HG03139 (cell line): ENCODE measurements at regions not wholly inside any gene's neighbourhood (a gene's known extent, or its start where the extent isn't known, plus 50 kb on each side); places are given as distances from the start of the nearest gene placed in this dataset.
"Not testable (repeated sequence)": the region's sequence is repeated elsewhere in the genome, so short reads cannot be mapped to it uniquely, and the experiment has no call there.

Experiments used
- ATAC-seq: cut with Tn5 transposase; IDR thresholded peaks from one replicate; pipeline ENCODE4 v1.9.1; 2021; ENCODE audit not compliant: unreplicated experiment

GRCh38 chr1:191306916-191307315 lies 829.3 kb upstream of the BRINP3 start:
- no peak for ATAC-seq

- ATAC-seq = no peak
These were observed 838.2 kb upstream of the RGS18 start for GRCh38 chr1:191320062-191320461.

GRCh38 chr1:191327868-191328267 lies 830.4 kb upstream of the RGS18 start:
- ATAC-seq = no peak

GRCh38 chr1:191343816-191344215 lies 814.4 kb upstream of the RGS18 start:
- ATAC-seq = no peak

GRCh38 chr1:191346381-191346780 lies 811.9 kb upstream of the RGS18 start:
- ATAC-seq = no peak

- ATAC-seq = no peak
These were observed 809.9 kb upstream of the RGS18 start for GRCh38 chr1:191348328-191348727.

- ATAC-seq = no peak
These were observed 807.3 kb upstream of the RGS18 start for GRCh38 chr1:191350938-191351337.

- ATAC-seq = no peak
These were observed 799.5 kb upstream of the RGS18 start for GRCh38 chr1:191358724-191359123.

- no peak for ATAC-seq
These were observed 791.6 kb upstream of the RGS18 start for GRCh38 chr1:191366686-191367085.

GRCh38 chr1:191368891-191369654 lies 789.2 kb upstream of the RGS18 start:
- ATAC-seq = no peak

GRCh38 chr1:191371626-191372025 lies 786.6 kb upstream of the RGS18 start:
- ATAC-seq = no peak

GRCh38 chr1:191388283-191388682 lies 770.0 kb upstream of the RGS18 start:
- ATAC-seq = no peak

- no peak for ATAC-seq
These were observed 761.6 kb upstream of the RGS18 start for GRCh38 chr1:191396622-191397021.

GRCh38 chr1:191398551-191398950 lies 759.7 kb upstream of the RGS18 start:
- no peak for ATAC-seq

GRCh38 chr1:191405417-191405816 lies 752.8 kb upstream of the RGS18 start:
- no peak for ATAC-seq

- no peak for ATAC-seq
These were observed 743.2 kb upstream of the RGS18 start for GRCh38 chr1:191414981-191415640.

GRCh38 chr1:191419842-191420241 lies 738.4 kb upstream of the RGS18 start:
- no peak for ATAC-seq

- no peak for ATAC-seq
These were observed 730.7 kb upstream of the RGS18 start for GRCh38 chr1:191427593-191427992.

- no peak for ATAC-seq
These were observed 725.4 kb upstream of the RGS18 start for GRCh38 chr1:191432817-191433216.

GRCh38 chr1:191438979-191439378 lies 719.3 kb upstream of the RGS18 start:
- no peak for ATAC-seq

GRCh38 chr1:191448279-191448678 lies 710.0 kb upstream of the RGS18 start:
- not testable (repeated sequence) for ATAC-seq

GRCh38 chr1:191452586-191452985 lies 705.7 kb upstream of the RGS18 start:
- no peak for ATAC-seq

GRCh38 chr1:191453487-191453886 lies 704.8 kb upstream of the RGS18 start:
- ATAC-seq = no peak
